GM18868 (cell line): ENCODE measurements at regions not wholly inside any gene's neighbourhood (a gene's known extent, or its start where the extent isn't known, plus 50 kb on each side); places are given as distances from the start of the nearest gene placed in this dataset.

Experiments
- ATAC-seq: cut with Tn5 transposase; IDR thresholded peaks from one replicate; pipeline ENCODE4 v1.9.1; 2021; ENCODE audit warnings: mild to moderate bottlenecking, moderate library complexity; ENCODE audit not compliant: unreplicated experiment

DNA sequence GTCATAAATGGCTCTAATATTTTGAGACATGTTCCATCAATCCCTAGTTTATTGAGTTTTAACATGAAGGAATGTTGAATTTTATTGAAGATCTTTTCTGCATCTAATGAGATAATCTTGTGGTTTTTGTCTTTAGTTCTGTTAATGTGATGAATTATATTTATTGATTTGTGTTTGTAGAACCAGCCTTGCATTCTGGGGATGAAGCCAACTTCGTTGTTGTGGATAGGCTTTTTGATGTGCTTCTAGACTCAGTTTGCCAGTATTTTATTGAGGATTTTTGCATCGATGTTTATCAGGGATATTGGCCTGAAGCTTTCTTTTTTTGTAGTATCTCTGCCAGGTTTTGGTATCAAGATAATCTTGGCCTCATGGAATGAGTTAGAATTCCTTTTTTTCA is 72.0 kb upstream of the CD96 start:
- ATAC-seq, result no peak

DNA sequence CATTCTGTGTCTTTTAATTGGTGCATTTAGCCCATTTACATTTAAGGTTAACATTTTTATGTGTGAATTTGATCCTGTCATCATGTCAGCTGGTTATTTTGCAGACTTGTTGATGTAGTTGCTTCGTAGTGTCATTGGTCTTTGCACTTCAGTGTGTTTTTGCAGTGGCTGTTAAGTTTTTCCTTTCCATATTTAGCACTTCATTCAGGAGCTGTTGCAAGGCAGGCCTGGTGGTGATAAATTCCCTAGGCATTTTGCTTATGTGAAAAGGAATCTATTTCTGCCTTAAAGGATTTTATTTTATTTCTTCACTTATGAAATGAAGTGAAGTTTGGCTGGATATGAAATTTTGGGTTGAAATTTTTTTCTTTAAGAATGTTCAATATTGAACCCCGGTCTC is 70.2 kb upstream of the CD96 start:
- no peak for ATAC-seq

DNA sequence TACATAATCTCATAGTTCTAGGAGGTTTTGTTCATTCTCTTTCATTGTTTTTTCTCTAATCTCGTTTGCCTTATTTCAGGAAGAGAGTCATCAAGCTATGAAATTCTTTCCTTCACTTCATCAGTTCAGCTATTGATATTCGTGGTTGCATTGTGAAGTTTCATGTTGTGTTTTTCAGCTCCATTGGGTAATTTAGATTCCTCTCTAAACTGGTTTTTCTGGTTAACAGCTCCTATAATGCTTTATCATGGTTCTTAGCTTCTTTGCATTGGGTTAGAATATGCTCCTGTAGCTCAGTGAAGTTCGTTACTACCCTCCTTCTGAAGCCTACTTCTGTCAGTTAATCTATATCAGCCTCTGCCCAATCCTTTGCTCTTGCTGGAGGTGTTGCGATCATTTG is 69.4 kb upstream of the CD96 start:
- ATAC-seq, result no peak

DNA sequence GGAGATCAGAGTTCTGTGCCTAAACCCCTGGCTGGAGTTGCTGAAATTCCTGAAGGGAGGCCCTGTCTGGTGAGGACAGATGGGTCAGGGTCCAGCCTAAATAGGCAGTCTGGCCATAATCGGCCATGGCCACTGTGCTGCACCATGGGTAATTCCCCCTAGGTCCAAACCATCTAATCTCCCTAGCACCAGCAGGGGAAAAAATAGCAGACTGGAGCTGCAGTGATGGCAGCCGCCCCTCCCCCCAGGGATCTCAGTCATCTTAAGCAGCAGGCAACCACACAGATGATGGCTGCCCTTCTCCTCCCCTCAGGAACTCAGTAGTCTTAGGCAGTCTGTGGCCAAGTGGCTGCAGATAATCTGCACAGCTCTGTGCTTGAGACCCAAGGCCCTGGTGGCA is 68.4 kb upstream of the CD96 start:
- no peak for ATAC-seq

DNA sequence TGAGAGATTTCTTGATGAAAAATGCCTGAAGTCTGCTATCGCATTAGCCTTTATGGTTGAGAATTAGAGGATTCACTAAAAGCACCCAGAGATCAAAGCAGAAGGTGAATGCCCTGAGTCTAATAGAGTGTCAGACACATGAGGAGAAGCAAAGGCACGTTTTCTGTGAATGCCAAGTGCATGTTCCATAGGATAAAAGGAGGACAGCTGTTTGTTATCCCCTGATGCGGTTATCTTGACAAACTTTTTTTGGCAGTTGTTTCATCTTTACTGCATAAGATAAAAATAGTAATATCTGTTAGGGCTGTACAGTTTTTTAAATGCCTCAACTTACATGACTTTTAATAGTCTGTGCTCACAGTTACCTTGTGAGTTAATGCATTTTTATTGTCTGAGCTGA is 65.3 kb upstream of the CD96 start:
- no peak for ATAC-seq

DNA sequence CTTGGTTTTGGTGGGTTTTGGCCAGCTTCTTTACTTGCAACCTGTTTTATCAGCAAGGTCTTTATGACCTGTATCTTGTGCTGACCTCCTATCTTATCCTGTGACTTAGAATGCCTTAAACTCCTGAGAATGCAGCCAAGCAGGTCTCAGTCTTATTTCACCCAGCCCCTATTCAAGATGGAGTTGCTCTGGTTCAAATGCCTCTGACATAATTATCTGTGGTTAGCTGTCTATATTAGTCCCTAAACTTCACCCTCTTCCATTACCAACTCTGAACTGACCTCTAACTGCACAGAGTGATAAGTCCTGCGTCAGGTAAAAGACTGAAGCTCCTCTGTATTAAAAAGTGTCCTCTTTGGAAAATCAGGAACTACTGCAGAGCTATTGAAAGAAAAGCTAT is 61.9 kb upstream of the CD96 start:
- no peak for ATAC-seq

DNA sequence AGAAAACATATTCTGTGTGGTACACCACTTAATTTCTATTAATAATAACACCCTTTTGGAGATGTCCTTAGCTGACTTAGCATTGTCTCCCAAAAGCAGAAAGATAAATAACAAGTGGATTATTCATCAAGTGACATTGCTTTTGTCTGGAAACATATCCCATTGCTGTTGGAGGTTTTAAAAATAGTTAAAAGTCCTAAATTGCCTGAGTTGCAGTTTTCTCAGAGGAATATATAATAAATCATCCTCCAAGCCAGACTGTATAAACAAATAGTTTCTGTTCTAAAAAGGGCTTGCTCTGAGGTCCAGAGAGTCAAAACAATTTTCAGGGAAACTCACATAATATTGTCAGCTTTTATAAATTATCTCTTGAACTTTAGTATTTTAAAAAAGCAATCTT is 60.4 kb upstream of the CD96 start:
- no peak for ATAC-seq

DNA sequence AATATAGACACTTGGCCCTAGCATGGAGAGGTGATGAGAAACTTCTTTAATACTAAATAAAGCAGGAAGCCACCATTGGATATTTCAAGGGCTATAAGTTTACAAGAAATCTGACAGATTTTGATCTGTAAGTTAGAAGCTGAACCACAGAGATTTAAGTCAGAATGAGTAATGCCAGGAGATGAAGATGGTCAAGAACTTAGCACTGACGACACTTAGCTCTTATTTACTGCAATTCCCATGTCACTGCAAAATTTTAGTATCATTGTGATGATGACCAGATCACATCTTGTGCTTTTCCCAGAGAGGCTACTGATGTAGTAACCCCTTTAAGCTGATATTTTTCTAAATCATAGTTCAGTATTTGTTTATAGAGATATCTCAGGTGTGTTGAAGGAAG is 59.4 kb upstream of the CD96 start:
- no peak for ATAC-seq

DNA sequence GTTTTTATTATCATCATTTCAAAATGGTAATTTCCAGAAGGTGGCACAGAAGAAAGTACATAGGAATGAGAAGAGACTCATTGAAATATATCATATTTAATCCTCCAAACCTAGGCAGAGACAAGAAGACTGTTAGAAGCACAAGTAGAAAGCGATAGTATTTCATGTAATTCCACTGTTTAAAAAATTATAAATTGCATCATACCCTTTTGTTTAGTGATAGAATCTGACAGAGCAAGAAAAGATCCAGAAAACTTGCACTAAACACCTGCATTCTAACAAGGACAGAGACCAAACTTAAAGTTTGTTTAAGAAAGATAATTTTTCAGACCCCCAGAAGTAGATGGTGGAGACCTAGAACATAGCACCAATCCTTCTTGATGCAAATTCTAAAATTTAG is 56.9 kb upstream of the CD96 start:
- no peak for ATAC-seq
